IMR-90 (cell line): ENCODE measurements at regions not wholly inside any gene's neighbourhood (a gene's known extent, or its start where the extent isn't known, plus 50 kb on each side); places are given as distances from the start of the nearest gene placed in this dataset.

Experiments
- ATAC-seq: fragments of 200-7000 bp; cut with Tn5 transposase; 2 replicates; pipeline ENCODE4 v1.9.1; 2020; ENCODE audit warnings: low read depth, mild to moderate bottlenecking, moderate library complexity
- BruUV-seq: library from RNA; stranded (reverse); fragments of 400-500 nt; replicated peaks from 2 replicates; lab custom pipeline; 2021; lab: Mats Ljungman, UMichigan
- CTCF ChIA-PET: fragments of 300-600 bp; formaldehyde crosslinking; extraction: SDS; loops from one replicate; lab custom pipeline; 2021; ENCODE audit warnings: antibody characterized with exemption; lab: Yijun Ruan, JAX
- POLR2A ChIA-PET: fragments of 300-600 bp; sonication (Branson Sonifier 250); formaldehyde crosslinking; loops from one replicate; lab custom pipeline; 2022; ENCODE audit warnings: antibody characterized with exemption; ENCODE audit not compliant: unreplicated experiment; lab: Charles Lee
- DNase-seq: peaks from one replicate; pipeline ENCODE4 v3.0.0; 2013
- H2AFZ ChIP-seq: replicated peaks from 2 replicates; pipeline ENCODE3; 2013; ENCODE audit warnings: low read length, mild to moderate bottlenecking; ENCODE audit not compliant: poor library complexity
- H2AK5ac ChIP-seq: 2 replicates; pipeline ENCODE4 v1.6.1; 2013; ENCODE audit warnings: low read depth, low read length, inconsistent platforms
- H2AK9ac ChIP-seq: replicated peaks from 2 replicates; pipeline ENCODE3; 2013; ENCODE audit warnings: mild to moderate bottlenecking, low read depth, low read length, moderate library complexity; ENCODE audit not compliant: poor library complexity
- H2BK120ac ChIP-seq: 2 replicates; pipeline ENCODE4 v1.6.1; 2013; ENCODE audit warnings: low read depth, low read length, inconsistent platforms
- H2BK15ac ChIP-seq: 3 replicates; pipeline ENCODE4 v1.6.1; 2013; ENCODE audit warnings: low read depth, low read length, inconsistent platforms
- H2BK20ac ChIP-seq: 2 replicates; pipeline ENCODE4 v1.6.1; 2013; ENCODE audit warnings: low read depth, mild to moderate bottlenecking, inconsistent platforms, low read length, moderate library complexity
- H2BK5ac ChIP-seq: 2 replicates; pipeline ENCODE4 v1.6.1; 2013; ENCODE audit warnings: mild to moderate bottlenecking, low read depth, low read length, inconsistent platforms; ENCODE audit not compliant: poor library complexity, severe bottlenecking
- H3K14ac ChIP-seq: replicated peaks from 2 replicates; pipeline ENCODE4 v1.6.1; 2013; ENCODE audit warnings: low read depth, low read length, inconsistent platforms
- H3K18ac ChIP-seq: 2 replicates; pipeline ENCODE4 v1.6.1; 2013; ENCODE audit warnings: low read depth, low read length, control low read depth
- H3K23ac ChIP-seq: 2 replicates; pipeline ENCODE4 v1.6.1; 2013; ENCODE audit warnings: low read depth, low read length, inconsistent platforms
- H3K27ac ChIP-seq: 2 replicates; pipeline ENCODE4 v1.5.1; 2013; ENCODE audit warnings: mild to moderate bottlenecking, control low read depth, low read length; ENCODE audit not compliant: insufficient read depth
- H3K27me3 ChIP-seq: 2 replicates; pipeline ENCODE4 v1.6.1; 2013; ENCODE audit warnings: low read length; ENCODE audit not compliant: control insufficient read depth, insufficient read depth
- H3K36me3 ChIP-seq: 2 replicates; pipeline ENCODE4 v1.6.1; 2013; ENCODE audit warnings: low read length, mixed read lengths; ENCODE audit not compliant: control insufficient read depth, insufficient read depth
- H3K4ac ChIP-seq: 2 replicates; pipeline ENCODE4 v1.6.1; 2013; ENCODE audit warnings: low read depth, low read length, inconsistent platforms
- H3K4me1 ChIP-seq: 2 replicates; pipeline ENCODE4 v1.6.1; 2013; ENCODE audit warnings: low read length, mixed read lengths; ENCODE audit not compliant: control insufficient read depth, insufficient read depth
- H3K4me2 ChIP-seq: 2 replicates; pipeline ENCODE4 v1.6.1; 2013; ENCODE audit warnings: low read depth, mild to moderate bottlenecking, control low read depth, low read length, moderate library complexity
- H3K4me3 ChIP-seq: 2 replicates; pipeline ENCODE4 v1.5.1; 2013; ENCODE audit warnings: low read depth, mild to moderate bottlenecking, control low read depth, low read length, moderate library complexity; ENCODE audit not compliant: insufficient read depth
- H3K56ac ChIP-seq: 2 replicates; pipeline ENCODE4 v1.6.1; 2013; ENCODE audit warnings: low read length, inconsistent platforms; ENCODE audit not compliant: insufficient read depth; ENCODE audit errors: extremely low read depth
- H3K79me1 ChIP-seq, 2 experiments: 2 replicates each; pipeline ENCODE4 v1.6.1; 2013; ENCODE audit warnings: low read length in 2 of 2, inconsistent platforms in 1 of 2, low read depth in 1 of 2
- H3K9ac ChIP-seq: 2 replicates; pipeline ENCODE4 v1.6.1; 2013; ENCODE audit warnings: low read depth, low read length, control low read depth
- H3K9me1 ChIP-seq: 2 replicates; pipeline ENCODE4 v1.6.1; 2013; ENCODE audit warnings: low read length, inconsistent platforms; ENCODE audit not compliant: insufficient read depth
- H3K9me3 ChIP-seq: 2 replicates; pipeline ENCODE4 v1.6.1; 2013; ENCODE audit warnings: low read length; ENCODE audit not compliant: control insufficient read depth, insufficient read depth
- H4K20me1 ChIP-seq: 2 replicates; pipeline ENCODE4 v1.6.1; 2013; ENCODE audit warnings: low read length, inconsistent platforms; ENCODE audit not compliant: insufficient read depth
- H4K5ac ChIP-seq: 2 replicates; pipeline ENCODE4 v1.6.1; 2013; ENCODE audit warnings: mild to moderate bottlenecking, low read depth, low read length, control low read depth
- H4K8ac ChIP-seq, 2 experiments: 2 replicates each; pipeline ENCODE4 v1.6.1; 2013; ENCODE audit warnings: low read depth in 2 of 2, low read length in 2 of 2, control low read depth in 1 of 2, inconsistent platforms in 1 of 2
- H4K91ac ChIP-seq: 2 replicates; pipeline ENCODE4 v1.6.1; 2013; ENCODE audit warnings: low read depth, low read length, inconsistent platforms; ENCODE audit not compliant: insufficient read depth
- BHLHE40 ChIP-seq: fragments of 150-350 bp; IDR thresholded peaks from 2 replicates; pipeline ENCODE4 v1.6.1; 2016; ENCODE audit warnings: mild to moderate bottlenecking, low read depth, low read length
- CEBPB ChIP-seq: IDR thresholded peaks from 2 replicates; pipeline ENCODE4 v1.6.1; 2012; ENCODE audit warnings: low read depth, low read length, improper control_type of control experiment
- CHD1 ChIP-seq: IDR thresholded peaks from 2 replicates; pipeline ENCODE4 v1.6.1; 2012; ENCODE audit warnings: low read depth, low read length, improper control_type of control experiment
- FOS ChIP-seq: fragments of 150-350 bp; IDR thresholded peaks from 2 replicates; pipeline ENCODE4 v1.6.1; 2016; ENCODE audit warnings: low read depth, low read length
- MAFK ChIP-seq: IDR thresholded peaks from 2 replicates; pipeline ENCODE4 v1.6.1; 2012; ENCODE audit warnings: low read depth, low read length, improper control_type of control experiment
- MAZ ChIP-seq: IDR thresholded peaks from 2 replicates; pipeline ENCODE4 v1.6.1; 2012; ENCODE audit warnings: low read depth, mild to moderate bottlenecking, low read length, improper control_type of control experiment, moderate library complexity, borderline replicate concordance
- MXI1 ChIP-seq: IDR thresholded peaks from 2 replicates; pipeline ENCODE4 v1.6.1; 2012; ENCODE audit warnings: low read depth, mild to moderate bottlenecking, low read length, moderate library complexity, borderline replicate concordance
- NFE2L2 ChIP-seq: fragments of 150-350 bp; IDR thresholded peaks from 2 replicates; pipeline ENCODE4 v1.6.1; 2016; ENCODE audit warnings: low read depth, mild to moderate bottlenecking, low read length
- POLR2A ChIP-seq: IDR thresholded peaks from 2 replicates; pipeline ENCODE4 v1.6.1; 2012; ENCODE audit warnings: mild to moderate bottlenecking, low read depth, low read length
- RAD21 ChIP-seq: IDR thresholded peaks from 2 replicates; pipeline ENCODE4 v1.6.1; 2012; ENCODE audit warnings: low read length, improper control_type of control experiment
- RCOR1 ChIP-seq: IDR thresholded peaks from 2 replicates; pipeline ENCODE4 v1.6.1; 2012; ENCODE audit warnings: mild to moderate bottlenecking, low read length, improper control_type of control experiment; ENCODE audit not compliant: insufficient replicate concordance
- RFX5 ChIP-seq: IDR thresholded peaks from 2 replicates; pipeline ENCODE4 v1.8.0; 2012; ENCODE audit warnings: low read depth, mild to moderate bottlenecking, low read length, moderate library complexity
- SMC3 ChIP-seq: fragments of 150-350 bp; IDR thresholded peaks from 2 replicates; pipeline ENCODE4 v1.6.1; 2016; ENCODE audit warnings: low read depth, mild to moderate bottlenecking, antibody characterized with exemption, low read length, moderate library complexity
- USF2 ChIP-seq: fragments of 150-350 bp; IDR thresholded peaks from 2 replicates; pipeline ENCODE4 v1.6.1; 2017; ENCODE audit warnings: mild to moderate bottlenecking, antibody characterized with exemption, low read length, low read depth
- WGBS, 2 experiments: methylation state at CpG; one replicate each; pipeline versions ENCODE4 v1.1.5 to v1.1.7; 2013; ENCODE audit warnings: missing lambda C conversion rate in 2 of 2; ENCODE audit not compliant: insufficient read length in 1 of 2; ENCODE audit errors: extremely low coverage in 2 of 2; 5-methylcytosine and 5-hydroxymethylcytosine counted together
- dilution Hi-C: fragments of 300-500 bp; cut with HindIII; formaldehyde crosslinking; loops from one replicate; pipeline ENCODE4 v1.14.3; 2018; ENCODE audit warnings: low sequenced_read_pairs; ENCODE audit not compliant: unreplicated experiment
- in situ Hi-C: fragments of 300-500 bp; cut with MboI; formaldehyde crosslinking; loops from 3 replicates; pipeline ENCODE4 v1.14.3; 2019; ENCODE audit warnings: low sequenced_read_pairs, inconsistent platforms, mixed read lengths
- intact Hi-C: fragments of 100-400 bp; cut with micrococcal nuclease; formaldehyde crosslinking; loops from 2 replicates; pipeline ENCODE4 v1.10.0; 2022
- TF ChIP-seq, protein P1 (sequence below): fragments of 150-350 bp; IDR thresholded peaks from 2 replicates; pipeline ENCODE4 v1.6.1; 2016; ENCODE audit warnings: low read depth, mild to moderate bottlenecking, low read length, moderate library complexity, borderline replicate concordance
- TF ChIP-seq, protein P2 (sequence below): conservative IDR thresholded peaks from 2 replicates; pipeline ENCODE4 v1.5.1; 2012; ENCODE audit warnings: mild to moderate bottlenecking, low read depth, low read length, improper control_type of control experiment

- Histone ChIP-seq H2BK120ac (no peak overlapping the region), H3K23ac (no peak overlapping the region), H3K27me3 (peaks cover 38% of the 10 kb centered on the region), H3K4me3 (no peak overlapping the region), H3K4me1 (no peaks in the 10 kb centered on the region), H3K9me1 (peaks cover 7% of the 10 kb centered on the region; the same call in 1 of the 2 replicates), H4K20me1 (no peaks in the 10 kb centered on the region), H3K14ac (no peak overlapping the region), H4K8ac (no peak overlapping the region), H2AK5ac (no peak overlapping the region), H3K4me2 (no peak overlapping the region), H3K79me1 (no peaks in the 10 kb centered on the region), H2BK20ac (no peak overlapping the region), H2AK9ac (no peak overlapping the region), H3K9me3 (no peaks in the 10 kb centered on the region), H3K56ac (no peak overlapping the region), H3K27ac (no peak overlapping the region), H2BK15ac (no peak overlapping the region), H3K9ac (no peak overlapping the region), H4K5ac (no peak overlapping the region), H2AFZ (no peak overlapping the region), H3K4ac (no peak overlapping the region), H3K36me3 (no peaks in the 10 kb centered on the region), H2BK5ac (no peak overlapping the region), H4K91ac (no peak overlapping the region), H3K18ac (no peak overlapping the region)
- no TSS peak for BruUV-seq
- no peak for DNase-seq
- CTCF ChIA-PET: no interaction called here
- in situ Hi-C loops (no loop called here), intact Hi-C loops (no loop called here), dilution Hi-C loops (no loop called here)
- no CpG with 5 or more reads among the region's 5 CpGs for WGBS, 2 experiments
- POLR2A ChIA-PET: no interaction called here
- ATAC-seq: no peak
- no peak for TF ChIP-seq MXI1
- TF ChIP-seq USF2: no peak
- TF ChIP-seq, protein P1, sequence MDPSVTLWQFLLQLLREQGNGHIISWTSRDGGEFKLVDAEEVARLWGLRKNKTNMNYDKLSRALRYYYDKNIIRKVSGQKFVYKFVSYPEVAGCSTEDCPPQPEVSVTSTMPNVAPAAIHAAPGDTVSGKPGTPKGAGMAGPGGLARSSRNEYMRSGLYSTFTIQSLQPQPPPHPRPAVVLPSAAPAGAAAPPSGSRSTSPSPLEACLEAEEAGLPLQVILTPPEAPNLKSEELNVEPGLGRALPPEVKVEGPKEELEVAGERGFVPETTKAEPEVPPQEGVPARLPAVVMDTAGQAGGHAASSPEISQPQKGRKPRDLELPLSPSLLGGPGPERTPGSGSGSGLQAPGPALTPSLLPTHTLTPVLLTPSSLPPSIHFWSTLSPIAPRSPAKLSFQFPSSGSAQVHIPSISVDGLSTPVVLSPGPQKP: no peak
- TF ChIP-seq, protein P2, sequence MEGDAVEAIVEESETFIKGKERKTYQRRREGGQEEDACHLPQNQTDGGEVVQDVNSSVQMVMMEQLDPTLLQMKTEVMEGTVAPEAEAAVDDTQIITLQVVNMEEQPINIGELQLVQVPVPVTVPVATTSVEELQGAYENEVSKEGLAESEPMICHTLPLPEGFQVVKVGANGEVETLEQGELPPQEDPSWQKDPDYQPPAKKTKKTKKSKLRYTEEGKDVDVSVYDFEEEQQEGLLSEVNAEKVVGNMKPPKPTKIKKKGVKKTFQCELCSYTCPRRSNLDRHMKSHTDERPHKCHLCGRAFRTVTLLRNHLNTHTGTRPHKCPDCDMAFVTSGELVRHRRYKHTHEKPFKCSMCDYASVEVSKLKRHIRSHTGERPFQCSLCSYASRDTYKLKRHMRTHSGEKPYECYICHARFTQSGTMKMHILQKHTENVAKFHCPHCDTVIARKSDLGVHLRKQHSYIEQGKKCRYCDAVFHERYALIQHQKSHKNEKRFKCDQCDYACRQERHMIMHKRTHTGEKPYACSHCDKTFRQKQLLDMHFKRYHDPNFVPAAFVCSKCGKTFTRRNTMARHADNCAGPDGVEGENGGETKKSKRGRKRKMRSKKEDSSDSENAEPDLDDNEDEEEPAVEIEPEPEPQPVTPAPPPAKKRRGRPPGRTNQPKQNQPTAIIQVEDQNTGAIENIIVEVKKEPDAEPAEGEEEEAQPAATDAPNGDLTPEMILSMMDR: no peak
- TF ChIP-seq CEBPB: no peak
- no peak for TF ChIP-seq RFX5
- TF ChIP-seq CHD1: no peak
- no peak for TF ChIP-seq MAFK
- no peak for TF ChIP-seq SMC3
- TF ChIP-seq POLR2A: no peak
- no peak for TF ChIP-seq RCOR1
- no peak for TF ChIP-seq NFE2L2
- no peak for TF ChIP-seq FOS
- no peak for TF ChIP-seq MAZ
- TF ChIP-seq BHLHE40: no peak
- TF ChIP-seq RAD21: no peak
These were observed 516.1 kb downstream of the MIAT start for GRCh38 chr22:27173530-27173929.
